Activated naive CD4-positive, alpha-beta T cell (primary cell): ENCODE measurements at regions not wholly inside any gene's neighbourhood (a gene's known extent, or its start where the extent isn't known, plus 50 kb on each side); places are given as distances from the start of the nearest gene placed in this dataset.

Experiments
- DNase-seq, 4 experiments: peaks; one replicate each; lab custom pipeline; 2025; lab: John Stamatoyannopoulos, UW

- peak in 1 of 4 experiments; percentile 42 for DNase-seq
Measured at GRCh38 chr10:42933448-42934340, 143.2 kb upstream of the RET start.

- DNase-seq = no peak
Measured at GRCh38 chr10:42934351-42934811, 142.5 kb upstream of the RET start.

GRCh38 chr10:42934842-42935241 is 142.0 kb upstream of the RET start:
- no peak for DNase-seq

GRCh38 chr10:42935466-42935865 is 141.4 kb upstream of the RET start:
- no peak for DNase-seq

GRCh38 chr10:42936580-42936979 is 140.3 kb upstream of the RET start:
- no peak for DNase-seq

GRCh38 chr10:42937048-42937447 is 139.8 kb upstream of the RET start:
- DNase-seq = no peak

GRCh38 chr10:42937649-42938180 is 139.2 kb upstream of the RET start:
- DNase-seq = no peak

- no peak for DNase-seq
Measured at GRCh38 chr10:42938351-42938750, 138.5 kb upstream of the RET start.

- no peak for DNase-seq
Measured at GRCh38 chr10:42939237-42939636, 137.6 kb upstream of the RET start.

- DNase-seq = no peak
Measured at GRCh38 chr10:42939685-42940366, 137.0 kb upstream of the RET start.

- DNase-seq = no peak
Measured at GRCh38 chr10:42940487-42941294, 136.2 kb upstream of the RET start.

- no peak for DNase-seq
Measured at GRCh38 chr10:42941295-42941644, 135.6 kb upstream of the RET start.

- no peak for DNase-seq
Measured at GRCh38 chr10:42941790-42942189, 135.1 kb upstream of the RET start.

GRCh38 chr10:42942279-42942950 is 134.5 kb upstream of the RET start:
- DNase-seq = no peak

GRCh38 chr10:42943025-42943818 is 133.6 kb upstream of the RET start:
- DNase-seq = no peak

GRCh38 chr10:42948040-42948439 is 128.8 kb upstream of the RET start:
- no peak for DNase-seq

- no peak for DNase-seq
Measured at GRCh38 chr10:42949287-42949686, 127.6 kb upstream of the RET start.

GRCh38 chr10:42950606-42951485 is 126.0 kb upstream of the RET start:
- DNase-seq = no peak

- DNase-seq = no peak
Measured at GRCh38 chr10:42951486-42952251, 125.2 kb upstream of the RET start.
